NB4 (cell line): ENCODE measurements at regions not wholly inside any gene's neighbourhood (a gene's known extent, or its start where the extent isn't known, plus 50 kb on each side); places are given as distances from the start of the nearest gene placed in this dataset.
A peak's percentile ranks its signal among the peaks of the same experiment; 100 is the strongest.

Experiments used
- DNase-seq: peaks from one replicate; pipeline ENCODE4 v3.0.0; 2010; ENCODE audit warnings: low read depth
- H3K4me3 ChIP-seq: one replicate; pipeline ENCODE4 v1.5.1; 2011; ENCODE audit warnings: mild to moderate bottlenecking, low read depth, low read length, moderate library complexity
- MYC ChIP-seq: IDR thresholded peaks from 2 replicates; pipeline ENCODE4 v1.6.1; 2011; ENCODE audit warnings: low read depth, low read length
- POLR2A ChIP-seq: IDR thresholded peaks from 2 replicates; pipeline ENCODE4 v1.6.1; 2011; ENCODE audit warnings: mild to moderate bottlenecking; ENCODE audit not compliant: insufficient read length; ENCODE audit errors: extremely low read depth
- TF ChIP-seq, protein P1 (sequence below): IDR thresholded peaks from 2 replicates; pipeline ENCODE4 v1.6.1; 2011; ENCODE audit warnings: low read depth, low read length
- TF ChIP-seq, protein P2 (sequence below): IDR thresholded peaks from one replicate; pipeline ENCODE4 v1.5.1; 2012; ENCODE audit warnings: low read depth, low read length

GRCh38 chr2:62291517-62292137, 95.7 kb downstream of the B3GNT2 start:
- H3K4me3 ChIP-seq = no peak overlapping the region
- DNase-seq = no peak
- TF ChIP-seq, protein P1, sequence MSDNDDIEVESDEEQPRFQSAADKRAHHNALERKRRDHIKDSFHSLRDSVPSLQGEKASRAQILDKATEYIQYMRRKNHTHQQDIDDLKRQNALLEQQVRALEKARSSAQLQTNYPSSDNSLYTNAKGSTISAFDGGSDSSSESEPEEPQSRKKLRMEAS = no peak
- TF ChIP-seq MYC (no peak), POLR2A (no peak)
- TF ChIP-seq, protein P2, sequence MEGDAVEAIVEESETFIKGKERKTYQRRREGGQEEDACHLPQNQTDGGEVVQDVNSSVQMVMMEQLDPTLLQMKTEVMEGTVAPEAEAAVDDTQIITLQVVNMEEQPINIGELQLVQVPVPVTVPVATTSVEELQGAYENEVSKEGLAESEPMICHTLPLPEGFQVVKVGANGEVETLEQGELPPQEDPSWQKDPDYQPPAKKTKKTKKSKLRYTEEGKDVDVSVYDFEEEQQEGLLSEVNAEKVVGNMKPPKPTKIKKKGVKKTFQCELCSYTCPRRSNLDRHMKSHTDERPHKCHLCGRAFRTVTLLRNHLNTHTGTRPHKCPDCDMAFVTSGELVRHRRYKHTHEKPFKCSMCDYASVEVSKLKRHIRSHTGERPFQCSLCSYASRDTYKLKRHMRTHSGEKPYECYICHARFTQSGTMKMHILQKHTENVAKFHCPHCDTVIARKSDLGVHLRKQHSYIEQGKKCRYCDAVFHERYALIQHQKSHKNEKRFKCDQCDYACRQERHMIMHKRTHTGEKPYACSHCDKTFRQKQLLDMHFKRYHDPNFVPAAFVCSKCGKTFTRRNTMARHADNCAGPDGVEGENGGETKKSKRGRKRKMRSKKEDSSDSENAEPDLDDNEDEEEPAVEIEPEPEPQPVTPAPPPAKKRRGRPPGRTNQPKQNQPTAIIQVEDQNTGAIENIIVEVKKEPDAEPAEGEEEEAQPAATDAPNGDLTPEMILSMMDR = no peak

DNA sequence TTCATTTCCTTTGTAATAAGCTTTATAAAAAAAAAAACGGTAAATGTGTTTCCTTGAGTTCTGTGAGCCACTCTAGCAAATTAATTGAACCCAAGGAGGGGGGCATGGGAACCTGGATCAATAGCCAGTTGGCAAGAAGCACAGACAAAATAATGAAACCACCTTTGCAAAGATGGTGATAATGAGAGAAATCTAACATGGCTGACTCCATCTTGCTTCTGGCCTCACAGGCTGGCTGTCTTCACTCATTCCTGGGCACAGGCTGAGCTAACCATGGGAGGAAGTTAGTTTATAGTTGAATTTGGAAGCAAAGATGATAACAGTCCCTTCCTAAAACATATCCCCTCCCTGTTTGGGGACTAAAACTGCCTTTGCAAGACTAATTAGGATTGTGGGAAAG, 95.1 kb downstream of the B3GNT2 start:
- DNase-seq = no peak
- no peak for TF ChIP-seq MYC
- TF ChIP-seq, protein P1 = no peak
- TF ChIP-seq, protein P2 = no peak
- TF ChIP-seq POLR2A = no peak
- no peak overlapping the region for H3K4me3 ChIP-seq

- peak; percentile 51 for DNase-seq
- TF ChIP-seq, protein P1 = no peak
- no peak overlapping the region for H3K4me3 ChIP-seq
These were observed 92.3 kb downstream of the B3GNT2 start for GRCh38 chr2:62287899-62288880.

GRCh38 chr2:62287282-62287681, 91.4 kb downstream of the B3GNT2 start:
- no peak for DNase-seq
- H3K4me3 ChIP-seq = no peak overlapping the region
- TF ChIP-seq MYC (no peak), POLR2A (no peak)
- TF ChIP-seq, protein P1 = no peak
- TF ChIP-seq, protein P2 = no peak

GRCh38 chr2:62286089-62286785, 90.3 kb downstream of the B3GNT2 start:
- no peak for DNase-seq
- TF ChIP-seq, protein P1 = no peak
- TF ChIP-seq, protein P2 = no peak
- TF ChIP-seq MYC = no peak
- no peak for TF ChIP-seq POLR2A
- H3K4me3 ChIP-seq = no peak overlapping the region
